H9 (cell line): ENCODE measurements at regions not wholly inside any gene's neighbourhood (a gene's known extent, or its start where the extent isn't known, plus 50 kb on each side); places are given as distances from the start of the nearest gene placed in this dataset.

Experiments
- DNase-seq: peaks from one replicate; pipeline ENCODE4 v3.0.0-alpha.2; 2017
- H2AFZ ChIP-seq: one replicate; pipeline ENCODE4 v1.6.1; 2013; ENCODE audit warnings: mild to moderate bottlenecking, low read length, control low read depth, moderate library complexity
- H2AK5ac ChIP-seq: 2 replicates; pipeline ENCODE4 v1.6.1; 2013; ENCODE audit warnings: low read length, control low read depth, mixed read lengths; ENCODE audit not compliant: insufficient read length
- H2BK120ac ChIP-seq: one replicate; pipeline ENCODE4 v1.6.1; 2013; ENCODE audit warnings: low read depth, mild to moderate bottlenecking, low read length, control low read depth, inconsistent platforms; ENCODE audit not compliant: poor library complexity, severe bottlenecking
- H2BK12ac ChIP-seq: 2 replicates; pipeline ENCODE4 v1.6.1; 2013; ENCODE audit warnings: low read length, control low read depth, mixed read lengths, low read depth; ENCODE audit not compliant: insufficient read length
- H2BK15ac ChIP-seq: 2 replicates; pipeline ENCODE4 v1.6.1; 2013; ENCODE audit warnings: low read depth, low read length, control low read depth
- H2BK20ac ChIP-seq: one replicate; pipeline ENCODE4 v1.6.1; 2013; ENCODE audit warnings: low read depth, mild to moderate bottlenecking, low read length, control low read depth, inconsistent platforms; ENCODE audit not compliant: poor library complexity, severe bottlenecking
- H2BK5ac ChIP-seq: 2 replicates; pipeline ENCODE4 v1.6.1; 2013; ENCODE audit warnings: low read length, control low read depth, mixed read lengths; ENCODE audit not compliant: insufficient read length
- H3K14ac ChIP-seq: 2 replicates; pipeline ENCODE4 v1.6.1; 2013; ENCODE audit warnings: low read length, control low read depth; ENCODE audit not compliant: insufficient read depth
- H3K18ac ChIP-seq: 2 replicates; pipeline ENCODE4 v1.6.1; 2013; ENCODE audit warnings: low read depth, mild to moderate bottlenecking, mixed read lengths, low read length, control low read depth; ENCODE audit not compliant: insufficient read length
- H3K23ac ChIP-seq: 2 replicates; pipeline ENCODE4 v1.6.1; 2013; ENCODE audit warnings: low read length, control low read depth, mixed read lengths, low read depth; ENCODE audit not compliant: insufficient read length
- H3K23me2 ChIP-seq: 2 replicates; pipeline ENCODE4 v1.6.1; 2013; ENCODE audit warnings: low read depth, mild to moderate bottlenecking, mixed read lengths, low read length, control low read depth; ENCODE audit not compliant: insufficient read length, poor library complexity, severe bottlenecking
- H3K27ac ChIP-seq: 2 replicates; pipeline ENCODE4 v1.5.1; 2013; ENCODE audit warnings: low read length, control low read depth, mixed read lengths, low read depth; ENCODE audit not compliant: insufficient read length
- H3K27me3 ChIP-seq: 2 replicates; pipeline ENCODE4 v1.6.1; 2013; ENCODE audit warnings: low read length, control low read depth, inconsistent platforms; ENCODE audit not compliant: insufficient read depth
- H3K4ac ChIP-seq: 2 replicates; pipeline ENCODE4 v1.6.1; 2013; ENCODE audit warnings: low read depth, mild to moderate bottlenecking, control low read depth, inconsistent platforms, low read length, moderate library complexity
- H3K4me1 ChIP-seq: 2 replicates; pipeline ENCODE4 v1.6.1; 2013; ENCODE audit warnings: low read length, control low read depth, inconsistent platforms; ENCODE audit not compliant: insufficient read depth
- H3K4me2 ChIP-seq: 2 replicates; pipeline ENCODE4 v1.6.1; 2013; ENCODE audit warnings: low read length, control low read depth, mixed read lengths; ENCODE audit not compliant: insufficient read length, insufficient read depth
- H3K56ac ChIP-seq: 2 replicates; pipeline ENCODE4 v1.6.1; 2013; ENCODE audit warnings: low read depth, mild to moderate bottlenecking, mixed read lengths, low read length, control low read depth; ENCODE audit not compliant: insufficient read length
- H3K79me1 ChIP-seq: 2 replicates; pipeline ENCODE4 v1.6.1; 2013; ENCODE audit warnings: low read depth, mild to moderate bottlenecking, moderate library complexity, low read length, control low read depth, inconsistent platforms; ENCODE audit not compliant: insufficient read depth, poor library complexity, severe bottlenecking
- H3K79me2 ChIP-seq: 2 replicates; pipeline ENCODE4 v1.6.1; 2013; ENCODE audit warnings: low read length, control low read depth, inconsistent platforms; ENCODE audit not compliant: insufficient read depth
- H3K9ac ChIP-seq: 2 replicates; pipeline ENCODE4 v1.6.1; 2013; ENCODE audit warnings: low read length, control low read depth, mixed read lengths; ENCODE audit not compliant: insufficient read length; ENCODE audit errors: extremely low read depth
- H3K9me3 ChIP-seq: one replicate; pipeline ENCODE4 v1.6.1; 2013; ENCODE audit warnings: low read depth, low read length, inconsistent platforms; ENCODE audit not compliant: control insufficient read depth
- H3T11ph ChIP-seq: one replicate; pipeline ENCODE4 v1.6.1; 2013; ENCODE audit warnings: mild to moderate bottlenecking, low read length, control low read depth, inconsistent platforms
- H4K20me1 ChIP-seq: one replicate; pipeline ENCODE4 v1.6.1; 2013; ENCODE audit not compliant: control insufficient read depth, insufficient read length, insufficient read depth
- H4K5ac ChIP-seq: 2 replicates; pipeline ENCODE4 v1.6.1; 2013; ENCODE audit warnings: low read depth, mild to moderate bottlenecking, mixed read lengths, low read length, control low read depth; ENCODE audit not compliant: insufficient read length
- H4K8ac ChIP-seq: replicated peaks from 2 replicates; pipeline ENCODE4 v1.6.1; 2013; ENCODE audit warnings: low read length, control low read depth, mixed read lengths, low read depth; ENCODE audit not compliant: insufficient read length
- H4K91ac ChIP-seq: 2 replicates; pipeline ENCODE4 v1.6.1; 2013; ENCODE audit warnings: low read depth, mild to moderate bottlenecking, moderate library complexity, mixed read lengths, low read length, control low read depth; ENCODE audit not compliant: insufficient read length
- H3K27ac Mint-ChIP-seq, 3 experiments: 2 replicates in 2 of 3; 3 replicates in 1 of 3; pipeline ENCODE4 v1.8.0; 2020 to 2021; ENCODE audit warnings: mixed read lengths in 3 of 3, mild to moderate bottlenecking in 1 of 3, moderate library complexity in 1 of 3
- H3K27me3 Mint-ChIP-seq: 2 replicates; pipeline ENCODE4 v1.8.0; 2021; ENCODE audit warnings: low read depth, mild to moderate bottlenecking, moderate library complexity, mixed read lengths
- H3K36me3 Mint-ChIP-seq, 3 experiments: 2 replicates in 2 of 3; 3 replicates in 1 of 3; pipeline ENCODE4 v1.8.0; 2020 to 2021; ENCODE audit warnings: low read depth in 3 of 3, mixed read lengths in 3 of 3; ENCODE audit not compliant: insufficient read depth in 1 of 3
- H3K4me1 Mint-ChIP-seq, 2 experiments: 2 replicates each; pipeline ENCODE4 v1.8.0; 2020; ENCODE audit warnings: mixed read lengths in 2 of 2
- H3K4me3 Mint-ChIP-seq, 2 experiments: 2 replicates in 1 of 2; 3 replicates in 1 of 2; pipeline ENCODE4 v1.8.0; 2020 to 2021; ENCODE audit warnings: mild to moderate bottlenecking in 2 of 2, mixed read lengths in 2 of 2, moderate library complexity in 1 of 2
- H3K9me3 Mint-ChIP-seq, 2 experiments: 2 replicates in 1 of 2; 3 replicates in 1 of 2; pipeline ENCODE4 v1.8.0; 2020; ENCODE audit warnings: mild to moderate bottlenecking in 2 of 2, mixed read lengths in 2 of 2, moderate library complexity in 1 of 2
- WGBS: extraction: QIAGEN DNeasy Blood & Tissue Kit; methylation state at CpG from one replicate; pipeline ENCODE4 v1.1.7; 2013; ENCODE audit warnings: missing lambda C conversion rate, low lambda C conversion rate, mixed read lengths; ENCODE audit not compliant: insufficient read length; ENCODE audit errors: extremely low coverage; 5-methylcytosine and 5-hydroxymethylcytosine counted together
- TF ChIP-seq, protein P1 (sequence below): fragments of 200-600 bp; sonication (generic); conservative IDR thresholded peaks from 3 replicates; pipeline ENCODE4 v1.8.0; 2021; ENCODE audit warnings: antibody characterized with exemption, mild to moderate bottlenecking

DNA sequence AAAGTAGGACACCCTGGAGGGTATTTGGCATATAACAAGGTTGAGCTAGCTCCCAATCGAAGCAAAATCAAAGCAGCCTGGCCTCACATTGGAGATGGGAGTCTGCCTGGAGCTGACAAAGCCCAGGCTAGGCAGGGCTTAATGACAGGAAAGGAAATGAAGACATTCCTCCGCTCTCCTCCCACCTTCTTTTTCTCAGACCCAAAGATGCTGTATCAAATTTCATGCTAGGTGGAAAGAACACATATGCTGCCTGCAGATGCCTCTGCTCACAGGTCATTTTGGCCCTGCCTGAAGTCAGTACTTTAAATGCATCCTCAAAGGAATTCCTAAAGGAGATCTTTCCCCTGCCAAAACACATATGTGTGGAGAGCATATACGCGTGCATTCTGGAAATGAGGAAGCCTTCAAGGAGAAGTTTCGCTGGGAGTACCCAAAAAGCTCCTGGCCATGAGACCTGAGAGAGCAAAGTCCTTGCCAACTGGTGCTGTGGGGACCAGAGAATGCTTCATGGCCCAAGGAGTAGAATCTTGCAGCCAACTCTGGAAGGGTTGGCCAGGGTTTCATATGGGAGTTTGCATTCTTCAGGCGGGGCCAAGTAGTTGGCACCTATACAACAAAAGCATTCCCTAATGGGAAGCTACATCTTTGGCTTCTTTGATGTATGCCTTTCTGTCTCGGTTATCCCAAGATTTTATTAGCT is 88.0 kb downstream of the AQP4 start:
- DNase-seq, result peak; percentile 50
- H3K4me3 Mint-ChIP-seq, result peak overlapping the region in 1 of 2 experiments; percentile 30; a peak in 1 of 5 replicates
- Histone ChIP-seq H2BK20ac (no peak overlapping the region), H3K79me1 (no peaks in the 10 kb centered on the region), H2AFZ (no peak overlapping the region), H3K4me1 (peaks cover 2% of the 10 kb centered on the region; the same call in 1 of the 2 replicates), H4K91ac (no peak overlapping the region), H2BK12ac (no peak overlapping the region), H4K5ac (no peak overlapping the region), H3K79me2 (no peaks in the 10 kb centered on the region), H4K20me1 (no peaks in the 10 kb centered on the region), H3K27me3 (no peaks in the 10 kb centered on the region), H3K27ac (no peak overlapping the region), H2BK15ac (no peak overlapping the region), H3K9me3 (no peaks in the 10 kb centered on the region), H3K23ac (no peak overlapping the region), H3K4ac (no peak overlapping the region), H4K8ac (no peak overlapping the region), H2BK5ac (no peak overlapping the region), H2BK120ac (no peak overlapping the region), H3K9ac (no peak overlapping the region), H3K56ac (no peak overlapping the region), H3K4me2 (no peak overlapping the region), H3T11ph (no peak overlapping the region), H3K18ac (no peak overlapping the region), H3K14ac (no peak overlapping the region), H3K23me2 (no peaks in the 10 kb centered on the region), H2AK5ac (no peak overlapping the region)
- no CpG with 5 or more reads among the region's 7 CpGs for WGBS
- H3K27ac Mint-ChIP-seq, result no peak overlapping the region
- H3K36me3 Mint-ChIP-seq, result no peaks in the 10 kb centered on the region
- peaks cover 2% of the 10 kb centered on the region; the same call in 1 of the 2 replicates for H3K27me3 Mint-ChIP-seq
- TF ChIP-seq, protein P1, sequence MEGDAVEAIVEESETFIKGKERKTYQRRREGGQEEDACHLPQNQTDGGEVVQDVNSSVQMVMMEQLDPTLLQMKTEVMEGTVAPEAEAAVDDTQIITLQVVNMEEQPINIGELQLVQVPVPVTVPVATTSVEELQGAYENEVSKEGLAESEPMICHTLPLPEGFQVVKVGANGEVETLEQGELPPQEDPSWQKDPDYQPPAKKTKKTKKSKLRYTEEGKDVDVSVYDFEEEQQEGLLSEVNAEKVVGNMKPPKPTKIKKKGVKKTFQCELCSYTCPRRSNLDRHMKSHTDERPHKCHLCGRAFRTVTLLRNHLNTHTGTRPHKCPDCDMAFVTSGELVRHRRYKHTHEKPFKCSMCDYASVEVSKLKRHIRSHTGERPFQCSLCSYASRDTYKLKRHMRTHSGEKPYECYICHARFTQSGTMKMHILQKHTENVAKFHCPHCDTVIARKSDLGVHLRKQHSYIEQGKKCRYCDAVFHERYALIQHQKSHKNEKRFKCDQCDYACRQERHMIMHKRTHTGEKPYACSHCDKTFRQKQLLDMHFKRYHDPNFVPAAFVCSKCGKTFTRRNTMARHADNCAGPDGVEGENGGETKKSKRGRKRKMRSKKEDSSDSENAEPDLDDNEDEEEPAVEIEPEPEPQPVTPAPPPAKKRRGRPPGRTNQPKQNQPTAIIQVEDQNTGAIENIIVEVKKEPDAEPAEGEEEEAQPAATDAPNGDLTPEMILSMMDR, result no peak
- H3K4me1 Mint-ChIP-seq, result peaks cover 31 to 46% of the 10 kb centered on the region in 2 experiments
- H3K9me3 Mint-ChIP-seq, result no peaks in the 10 kb centered on the region
